ENCODE measurements at regions not wholly inside any gene's neighbourhood (a gene's known extent, or its start where the extent isn't known, plus 50 kb on each side); places are given as distances from the start of the nearest gene placed in this dataset.

GRCh38 chr5:153039501-153039900, 451.0 kb upstream of the GRIA1 start:
- 91 to 92% methylated on average over 3 of the region's 3 CpGs for WGBS, 2 donors
- H3K27me3 ChIP-seq (ENCODE audit: control insufficient read depth in 3 of 3, insufficient read depth in 3 of 3, low read length in 2 of 3), result no peaks in the 10 kb centered on the region
- no peaks in the 10 kb centered on the region for H3K9me3 ChIP-seq (ENCODE audit: control insufficient read depth in 4 of 4, insufficient read depth in 3 of 4, low read length in 3 of 4)
- no peak overlapping the region for H3K27ac ChIP-seq (ENCODE audit: low read depth in 1 of 2, low read length in 1 of 2)
- H3K4me1 ChIP-seq (ENCODE audit: control insufficient read depth in 5 of 5, insufficient read depth in 5 of 5, low read length in 5 of 5), result no peaks in the 10 kb centered on the region
- no peak overlapping the region for H3K9ac ChIP-seq (ENCODE audit: insufficient read depth in 1 of 2, low read length in 2 of 2)
- TF ChIP-seq CTCF (IDR thresholded peaks at IDR 0.05; ENCODE audit: control extremely low read depth, extremely low read depth), result no peak
- ATAC-seq (ENCODE audit: insufficient read depth, low FRiP score) (no peak), DNase-seq (no peak)
- H3K4me3 ChIP-seq, result no peak overlapping the region
- H3K36me3 ChIP-seq (ENCODE audit: control insufficient read depth in 4 of 4, insufficient read depth in 4 of 4, low read length in 4 of 4), result no peaks in the 10 kb centered on the region

- H3K36me3 ChIP-seq (ENCODE audit: control insufficient read depth in 4 of 4, insufficient read depth in 4 of 4, low read length in 4 of 4), result no peaks in the 10 kb centered on the region
- H3K4me1 ChIP-seq (ENCODE audit: control insufficient read depth in 5 of 5, insufficient read depth in 5 of 5, low read length in 5 of 5), result no peaks in the 10 kb centered on the region
- no peak for DNase-seq
- H3K9ac ChIP-seq (ENCODE audit: insufficient read depth in 1 of 2, low read length in 2 of 2), result no peak overlapping the region
- H3K27ac ChIP-seq (ENCODE audit: low read depth in 1 of 2, low read length in 1 of 2), result no peak overlapping the region
- WGBS, 2 donors, result 79 to 85% methylated on average over 1 of the region's 1 CpG
- peaks cover 0 to 2% (median 0%) of the 10 kb centered on the region in 4 donors for H3K9me3 ChIP-seq (ENCODE audit: control insufficient read depth in 4 of 4, insufficient read depth in 3 of 4, low read length in 3 of 4)
- no peak overlapping the region for H3K4me3 ChIP-seq
- no peak for ATAC-seq (ENCODE audit: insufficient read depth, low FRiP score)
- no peaks in the 10 kb centered on the region for H3K27me3 ChIP-seq (ENCODE audit: control insufficient read depth in 3 of 3, insufficient read depth in 3 of 3, low read length in 2 of 3)
- TF ChIP-seq CTCF (IDR thresholded peaks at IDR 0.05; ENCODE audit: control extremely low read depth, extremely low read depth), result no peak
Measured at GRCh38 chr5:153043886-153044285, 446.6 kb upstream of the GRIA1 start.

- no peaks in the 10 kb centered on the region for H3K4me1 ChIP-seq (ENCODE audit: control insufficient read depth in 5 of 5, insufficient read depth in 5 of 5, low read length in 5 of 5)
- TF ChIP-seq CTCF (IDR thresholded peaks at IDR 0.05; ENCODE audit: control extremely low read depth, extremely low read depth), result no peak
- H3K36me3 ChIP-seq (ENCODE audit: control insufficient read depth in 4 of 4, insufficient read depth in 4 of 4, low read length in 4 of 4), result no peaks in the 10 kb centered on the region
- no peaks in the 10 kb centered on the region for H3K27me3 ChIP-seq (ENCODE audit: control insufficient read depth in 3 of 3, insufficient read depth in 3 of 3, low read length in 2 of 3)
- no peak overlapping the region for H3K27ac ChIP-seq (ENCODE audit: low read depth in 1 of 2, low read length in 1 of 2)
- H3K4me3 ChIP-seq, result no peak overlapping the region
- H3K9ac ChIP-seq (ENCODE audit: insufficient read depth in 1 of 2, low read length in 2 of 2), result no peak overlapping the region
- no peak for ATAC-seq (ENCODE audit: insufficient read depth, low FRiP score)
- no peaks in the 10 kb centered on the region for H3K9me3 ChIP-seq (ENCODE audit: control insufficient read depth in 4 of 4, insufficient read depth in 3 of 4, low read length in 3 of 4)
- no peak for DNase-seq
- 57 to 63% methylated on average over 1 of the region's 1 CpG for WGBS, 2 donors
Measured at GRCh38 chr5:153050496-153051179, 439.8 kb upstream of the GRIA1 start.

GRCh38 chr5:153066281-153066680, 424.2 kb upstream of the GRIA1 start:
- H3K27ac ChIP-seq (ENCODE audit: low read depth in 1 of 2, low read length in 1 of 2), result no peak overlapping the region
- no peaks in the 10 kb centered on the region for H3K36me3 ChIP-seq (ENCODE audit: control insufficient read depth in 4 of 4, insufficient read depth in 4 of 4, low read length in 4 of 4)
- no peak for TF ChIP-seq CTCF (IDR thresholded peaks at IDR 0.05; ENCODE audit: control extremely low read depth, extremely low read depth)
- H3K9me3 ChIP-seq (ENCODE audit: control insufficient read depth in 4 of 4, insufficient read depth in 3 of 4, low read length in 3 of 4), result no peaks in the 10 kb centered on the region
- ATAC-seq (ENCODE audit: insufficient read depth, low FRiP score) (no peak), DNase-seq (no peak)
- H3K9ac ChIP-seq (ENCODE audit: insufficient read depth in 1 of 2, low read length in 2 of 2), result no peak overlapping the region
- H3K4me1 ChIP-seq (ENCODE audit: control insufficient read depth in 5 of 5, insufficient read depth in 5 of 5, low read length in 5 of 5), result no peaks in the 10 kb centered on the region
- no peak overlapping the region for H3K4me3 ChIP-seq
- no peaks in the 10 kb centered on the region for H3K27me3 ChIP-seq (ENCODE audit: control insufficient read depth in 3 of 3, insufficient read depth in 3 of 3, low read length in 2 of 3)

All from lung (tissue), 11 donors.